AG20443 (cell line): ENCODE measurements at regions not wholly inside any gene's neighbourhood (a gene's known extent, or its start where the extent isn't known, plus 50 kb on each side); places are given as distances from the start of the nearest gene placed in this dataset.
"Not testable (repeated sequence)": the region's sequence is repeated elsewhere in the genome, so short reads cannot be mapped to it uniquely, and the experiment has no call there.

Experiments
- DNase-seq: peaks from one replicate; pipeline ENCODE4 v3.0.0; 2012; ENCODE audit warnings: low spot score, mixed read lengths

DNA sequence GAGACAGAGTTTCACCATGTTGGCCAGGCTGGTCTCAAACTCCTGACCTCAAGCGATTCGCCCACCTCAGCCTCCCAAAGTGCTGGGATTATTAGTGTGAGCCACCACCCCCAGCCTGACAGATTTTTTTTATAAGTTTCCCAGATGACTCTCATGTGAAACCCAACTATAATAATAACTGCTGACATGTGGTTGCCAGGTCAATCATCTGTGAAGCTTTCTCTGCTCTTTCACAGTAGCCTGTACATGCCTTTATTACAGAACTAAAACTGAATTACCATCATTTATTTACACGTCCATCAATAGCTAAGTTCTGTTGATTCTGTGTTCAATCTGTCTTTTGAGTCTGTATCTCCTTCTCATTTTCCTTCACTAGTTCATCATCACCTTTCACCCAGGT lies 218.5 kb downstream of the RPS29 start:
- DNase-seq: no peak

DNA sequence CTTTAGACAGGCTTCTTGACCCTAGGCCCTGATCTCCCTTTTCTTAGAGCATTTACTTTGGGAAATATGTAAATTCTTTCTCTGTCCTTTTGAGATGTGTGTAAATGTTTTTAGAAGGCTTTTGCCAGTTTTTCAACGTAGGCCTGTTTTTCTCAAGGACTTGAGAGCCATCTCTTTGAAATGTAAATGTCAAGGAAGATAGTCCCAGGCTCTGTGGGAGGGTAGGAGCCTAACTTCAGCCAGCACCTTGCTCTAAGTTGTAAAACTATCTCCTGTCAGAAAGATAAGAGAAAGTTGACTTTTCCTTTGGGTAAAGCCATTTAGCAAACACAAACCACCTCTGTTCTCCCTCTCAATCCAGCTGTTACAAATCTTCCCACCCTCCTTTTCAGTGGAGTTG lies 219.8 kb downstream of the RPS29 start:
- no peak for DNase-seq

DNA sequence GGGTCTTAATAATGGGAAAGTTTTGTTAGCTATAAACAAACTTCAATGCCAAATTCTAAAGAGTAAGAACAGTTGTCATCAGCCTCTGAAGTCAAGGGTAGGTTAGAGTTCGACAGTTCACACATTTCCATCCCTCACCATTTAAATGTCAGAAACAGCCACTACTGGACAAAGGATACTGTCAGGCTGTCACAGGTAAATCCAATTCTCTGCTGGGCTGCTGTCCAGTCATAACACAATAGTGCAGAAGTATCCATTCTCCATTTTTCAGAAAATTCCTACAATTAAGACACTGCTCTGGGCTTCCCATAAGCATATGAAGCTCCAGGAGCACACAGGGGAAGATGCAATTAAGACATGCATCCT lies 221.4 kb downstream of the RPS29 start:
- DNase-seq: no peak

GRCh38 chr14:49363821-49364751 lies 222.1 kb downstream of the RPS29 start:
- no peak for DNase-seq

DNA sequence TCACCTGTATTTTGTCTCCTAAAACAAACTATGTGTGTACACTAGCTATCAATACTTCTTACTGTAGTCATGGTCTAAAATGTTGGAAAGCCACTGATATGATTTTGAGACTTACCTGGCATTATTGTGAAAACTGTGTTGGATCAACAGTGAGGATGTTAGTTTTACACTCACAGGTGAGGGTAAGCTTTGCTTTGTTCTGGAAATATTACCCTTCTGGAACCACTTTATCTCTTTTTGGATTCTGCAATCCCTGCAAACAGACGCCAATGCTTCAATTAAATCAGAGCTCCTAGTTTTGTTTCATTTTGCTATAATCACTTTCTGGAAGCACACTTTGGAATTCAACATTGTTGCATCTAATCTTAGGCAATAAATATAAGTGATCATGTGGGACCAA lies 223.3 kb downstream of the RPS29 start:
- DNase-seq: no peak

DNA sequence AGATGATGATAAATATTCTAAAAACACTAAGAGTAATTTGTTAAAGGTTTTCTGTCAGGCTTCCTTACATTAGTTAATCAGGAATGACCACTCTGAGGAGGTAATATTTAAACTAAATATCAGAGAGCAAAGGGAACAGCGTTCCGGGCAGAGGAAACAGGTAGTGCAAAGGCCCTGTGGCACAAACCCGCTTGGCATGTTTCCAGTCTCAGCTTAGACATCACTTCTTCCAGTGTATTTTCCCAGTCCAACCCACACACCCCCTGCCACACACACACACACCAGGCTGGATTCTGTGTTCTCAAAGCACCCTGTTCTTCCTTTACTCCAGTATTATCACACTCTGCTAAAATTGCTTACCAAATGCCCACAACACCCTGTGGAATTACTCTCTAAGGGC lies 247.1 kb downstream of the RPS29 start:
- DNase-seq: no peak

DNA sequence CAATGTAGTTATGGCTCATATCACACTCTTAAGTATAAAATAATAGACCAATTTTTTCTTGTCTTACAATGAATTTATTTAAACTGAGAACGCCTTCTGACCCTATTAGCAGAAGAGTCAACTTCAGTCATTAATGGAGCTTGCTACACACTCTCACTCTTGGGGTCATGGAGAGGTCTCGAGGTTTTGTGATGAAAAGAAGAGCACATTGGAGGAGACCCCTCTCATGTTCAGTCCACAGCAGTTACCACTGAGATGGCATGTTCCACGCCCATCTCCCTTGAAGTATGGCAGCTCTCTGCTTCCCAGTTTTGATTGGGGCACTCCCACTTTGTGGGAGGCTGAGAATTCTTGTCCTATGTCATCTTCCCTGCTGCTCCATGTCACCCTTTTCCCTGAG lies 266.4 kb downstream of the RPS29 start:
- DNase-seq: no peak

- no peak for DNase-seq
Observed at GRCh38 chr14:49315570-49315969, 270.6 kb downstream of the RPS29 start.

DNA sequence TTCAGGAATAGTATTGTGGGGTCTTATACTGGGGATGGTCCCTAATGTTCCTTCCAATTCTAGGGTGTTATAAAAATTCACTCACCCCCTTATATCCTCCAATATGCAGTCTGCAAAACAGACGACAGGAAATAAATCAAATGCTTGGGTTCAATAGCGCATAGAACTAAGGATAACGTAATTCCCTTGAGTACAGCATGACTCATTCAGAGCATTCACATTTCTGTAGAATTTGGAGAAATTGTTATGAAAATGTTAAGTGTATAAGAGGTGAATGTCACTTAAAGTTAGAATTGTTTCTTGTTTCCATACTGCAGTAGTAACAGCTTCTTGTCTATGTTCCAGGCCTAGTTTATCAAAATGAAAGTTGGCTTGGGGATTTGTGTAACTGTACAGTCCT lies 271.4 kb downstream of the RPS29 start:
- DNase-seq: no peak

DNA sequence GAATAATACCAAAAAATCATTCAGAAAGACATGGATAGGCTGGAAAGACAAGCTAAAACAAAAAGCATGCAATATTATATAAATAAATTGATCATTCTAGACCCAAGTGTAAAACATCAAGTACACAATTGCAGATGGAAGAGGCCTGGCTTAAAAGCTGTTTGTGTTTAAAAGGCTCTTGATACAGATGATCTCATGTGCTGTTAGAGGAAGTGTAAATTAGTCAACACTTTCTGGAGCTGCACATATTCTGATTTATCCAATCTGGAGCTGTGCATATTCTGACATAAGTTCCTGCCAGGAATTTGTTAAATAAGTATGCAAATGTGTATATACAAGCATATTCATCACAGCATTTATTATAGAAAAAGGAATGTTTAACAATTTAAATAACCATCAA lies 273.1 kb downstream of the RPS29 start:
- no peak for DNase-seq

DNA sequence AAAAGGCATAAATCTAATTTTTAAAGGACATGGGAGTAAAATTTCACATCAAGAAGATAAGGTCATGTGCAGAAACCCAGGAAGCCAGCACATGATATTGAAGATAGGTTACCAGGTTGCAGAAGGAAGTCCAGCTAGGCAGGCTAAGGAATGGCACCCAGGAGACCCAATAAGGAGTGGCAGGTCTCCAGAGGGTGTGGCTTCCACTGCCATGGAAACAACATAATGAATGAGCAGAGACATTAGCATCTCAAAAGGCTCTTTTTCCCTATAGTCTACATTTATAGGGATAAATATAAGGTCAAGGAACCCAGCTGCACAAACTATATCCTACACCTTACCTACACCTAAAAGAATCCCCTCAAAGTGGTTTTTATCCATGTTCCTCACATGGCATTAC lies 275.9 kb downstream of the RPS29 start:
- no peak for DNase-seq

- DNase-seq: no peak
Observed at GRCh38 chr14:49306152-49306751, 279.9 kb downstream of the RPS29 start.

DNA sequence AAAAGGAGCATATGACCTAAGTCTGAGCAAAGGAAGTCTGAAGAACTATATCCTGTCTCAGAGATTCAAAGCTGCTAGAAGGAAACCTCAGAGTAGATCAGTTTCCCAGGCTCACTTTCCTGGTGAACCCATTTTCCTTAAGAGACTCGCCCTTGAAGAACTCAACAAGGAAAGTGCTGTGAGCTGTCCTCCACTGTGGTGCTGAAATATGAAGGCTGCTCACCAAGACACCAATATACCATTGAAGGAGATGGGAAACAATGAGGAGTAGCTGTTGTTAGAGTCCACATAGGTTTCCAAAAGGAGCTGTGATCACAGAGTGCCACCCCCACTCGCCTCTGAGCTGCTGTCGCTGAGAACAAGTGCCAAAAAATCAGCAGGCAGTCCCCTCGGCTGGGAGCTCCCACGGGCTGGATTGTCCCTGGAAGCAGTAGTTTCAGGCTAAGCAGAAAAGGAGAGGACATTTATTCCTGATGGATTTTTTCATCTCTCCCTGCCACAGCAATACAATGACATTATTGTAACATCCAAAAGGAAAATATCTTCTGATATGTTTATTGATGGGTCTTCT lies 282.1 kb downstream of the RPS29 start:
- DNase-seq: peak; percentile 12

GRCh38 chr14:49297102-49297501 lies 289.1 kb downstream of the RPS29 start:
- no peak for DNase-seq

DNA sequence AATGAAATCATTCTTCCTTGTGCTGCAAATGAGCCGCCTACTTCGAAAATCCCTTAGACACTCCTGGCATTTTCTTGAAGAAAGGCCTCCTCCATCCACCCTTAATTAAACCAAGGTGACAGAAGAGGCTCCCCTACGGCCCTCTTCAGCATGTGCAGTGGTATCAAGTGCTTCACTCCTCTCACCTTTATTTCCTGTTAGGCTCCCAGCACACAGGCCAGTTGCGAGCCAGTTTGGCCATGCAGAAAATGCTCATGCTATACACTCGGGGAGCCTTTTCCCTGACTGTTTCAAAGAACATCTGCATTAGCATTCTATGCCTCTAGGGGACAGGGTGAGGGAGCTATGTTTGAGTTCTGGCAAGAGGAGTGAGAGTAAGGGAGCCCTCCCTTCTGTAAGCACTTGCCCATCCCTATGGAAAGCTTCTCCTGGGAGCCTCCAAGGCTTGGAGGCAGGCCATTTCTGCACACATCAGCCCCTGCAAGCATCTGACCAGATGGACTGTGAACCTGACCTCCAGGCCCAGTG lies 291.5 kb downstream of the RPS29 start:
- DNase-seq: no peak

GRCh38 chr14:49287004-49287403 lies 299.2 kb downstream of the RPS29 start:
- no peak for DNase-seq

DNA sequence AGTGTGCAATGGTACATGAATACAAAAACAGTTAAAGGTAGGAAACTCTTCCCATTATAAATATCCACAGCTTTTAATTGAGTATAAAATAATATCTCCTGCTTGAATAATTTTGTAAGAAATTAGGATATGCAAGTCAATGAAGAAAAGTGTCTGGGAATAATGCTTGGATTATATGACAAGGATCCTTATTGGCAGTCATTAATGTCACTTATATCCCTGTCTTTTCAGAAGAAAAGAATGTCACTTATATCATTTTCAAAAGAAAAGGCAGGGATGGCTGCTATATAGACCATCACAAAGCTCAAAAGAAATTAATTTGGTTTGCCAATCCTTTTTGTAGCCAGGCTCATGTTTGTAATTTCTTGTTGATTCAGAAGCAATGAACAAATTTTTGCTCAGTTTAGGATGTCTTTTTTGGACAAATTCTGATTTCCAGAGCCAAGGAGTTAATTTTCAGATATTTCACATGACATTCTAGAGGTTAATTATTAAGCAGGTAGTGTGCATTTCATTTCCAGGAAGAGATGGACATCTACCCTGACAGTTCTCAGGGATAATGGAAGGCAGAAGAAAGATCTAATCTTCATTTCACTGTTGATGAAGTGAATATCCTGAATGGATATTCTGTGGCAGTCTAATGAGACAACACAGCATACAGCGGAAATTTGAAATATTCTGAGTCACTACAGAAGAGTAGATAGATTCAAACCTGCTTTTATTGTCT lies 299.8 kb downstream of the RPS29 start:
- no peak for DNase-seq

GRCh38 chr14:49280566-49280965 lies 305.6 kb downstream of the RPS29 start:
- no peak for DNase-seq

DNA sequence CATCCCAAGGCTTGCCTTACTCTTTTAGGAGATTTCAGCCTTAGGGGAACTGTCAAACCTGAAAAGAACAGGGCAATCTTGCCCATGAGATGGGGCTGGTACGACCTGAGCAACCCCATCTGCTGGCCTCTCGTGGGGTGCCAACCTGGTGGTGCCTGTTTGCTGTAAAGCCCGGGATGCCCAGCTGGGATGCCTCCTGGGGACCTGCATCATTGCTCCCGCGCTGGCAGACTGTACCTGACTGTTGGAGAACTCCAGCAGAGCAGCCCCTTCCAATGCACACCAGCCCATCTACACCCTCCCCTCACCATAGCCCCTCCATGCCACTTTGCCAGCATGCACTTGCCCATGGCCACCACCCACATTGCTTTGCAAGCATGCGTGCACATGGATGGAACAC lies 335.7 kb downstream of the RPS29 start:
- no peak for DNase-seq

DNA sequence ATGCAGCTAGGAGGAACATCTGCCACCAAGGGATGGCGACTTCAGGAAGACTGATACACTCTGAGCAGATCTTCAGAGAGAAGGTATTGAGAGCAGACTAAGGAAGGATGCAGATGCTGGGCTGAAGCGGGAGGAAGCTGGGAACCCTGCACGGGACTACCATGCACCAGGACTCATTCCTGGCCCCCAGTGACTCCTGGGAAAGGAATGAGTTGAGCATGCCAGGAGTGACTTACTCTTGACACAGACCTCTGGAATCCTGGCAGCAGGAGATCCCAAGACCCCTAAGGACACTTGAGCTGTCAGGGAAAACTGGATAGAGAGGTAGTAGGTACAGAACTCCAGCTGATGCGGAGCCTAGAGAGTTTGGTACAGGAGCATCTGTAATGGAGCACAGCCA lies 336.1 kb downstream of the RPS29 start:
- peak; percentile 34 for DNase-seq

DNA sequence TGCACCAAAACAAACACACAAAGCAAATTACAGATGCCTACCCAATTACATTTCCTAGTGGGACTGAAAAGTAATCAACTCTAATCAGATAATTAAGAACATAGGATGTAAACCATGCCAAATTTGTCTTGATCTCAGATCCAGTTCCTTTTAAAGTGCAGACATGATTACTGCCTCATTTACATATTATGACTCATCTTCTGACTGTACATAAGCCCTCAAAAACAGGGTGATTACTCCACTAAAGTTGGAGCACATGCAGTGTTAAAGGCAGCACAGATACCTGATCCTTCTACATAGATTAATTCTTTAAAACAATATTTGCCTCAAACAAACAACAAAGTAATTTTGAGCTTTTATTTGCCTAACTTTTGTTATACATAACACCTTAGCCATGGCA lies 337.2 kb downstream of the RPS29 start:
- DNase-seq: no peak

- DNase-seq: not testable (repeated sequence)
Observed at GRCh38 chr14:49243777-49244176, 342.4 kb downstream of the RPS29 start.
